ENCODE measurements at regions not wholly inside any gene's neighbourhood (a gene's known extent, or its start where the extent isn't known, plus 50 kb on each side); places are given as distances from the start of the nearest gene placed in this dataset.

DNA sequence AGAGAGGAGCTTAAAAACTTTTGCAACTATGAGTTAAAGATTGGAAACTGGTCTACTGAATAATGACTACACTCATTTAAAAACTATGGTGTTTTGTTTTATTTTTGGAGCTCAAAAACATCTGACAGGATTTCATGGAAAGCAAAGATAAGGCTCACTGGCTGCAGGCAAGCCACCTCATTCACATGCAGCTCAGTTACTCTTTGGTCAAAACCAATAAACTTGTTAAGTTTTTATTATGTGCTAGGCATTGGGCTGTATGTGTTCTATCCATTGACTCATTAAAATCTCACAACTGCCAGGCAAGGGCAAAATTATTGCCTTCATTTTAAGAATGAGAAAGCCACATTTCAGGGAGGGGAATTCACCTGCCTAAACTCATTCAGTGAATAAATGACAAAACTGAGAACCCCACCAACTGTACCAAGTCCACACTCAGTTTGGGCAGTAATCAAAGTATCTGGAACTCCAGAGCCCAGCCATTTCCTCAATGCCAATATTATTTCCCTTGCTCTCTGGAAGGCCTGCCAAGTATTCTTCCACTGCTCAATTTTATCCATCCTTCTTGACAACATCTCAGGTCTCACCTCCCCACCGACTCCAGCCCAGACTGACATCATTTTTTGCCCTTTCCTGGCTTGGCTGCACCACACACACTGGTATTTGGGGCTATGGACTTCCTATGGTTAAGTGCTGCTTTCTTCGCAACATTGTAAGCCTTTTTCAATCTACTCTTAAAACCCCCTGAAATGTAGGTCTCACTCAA is 401.1 kb upstream of the NFIA start:
- TF ChIP-seq POLR2A (IDR thresholded peaks at IDR 0.05) (no peak), EP300 (IDR thresholded peaks at IDR 0.05) (no peak)
- TF ChIP-seq, protein P1, sequence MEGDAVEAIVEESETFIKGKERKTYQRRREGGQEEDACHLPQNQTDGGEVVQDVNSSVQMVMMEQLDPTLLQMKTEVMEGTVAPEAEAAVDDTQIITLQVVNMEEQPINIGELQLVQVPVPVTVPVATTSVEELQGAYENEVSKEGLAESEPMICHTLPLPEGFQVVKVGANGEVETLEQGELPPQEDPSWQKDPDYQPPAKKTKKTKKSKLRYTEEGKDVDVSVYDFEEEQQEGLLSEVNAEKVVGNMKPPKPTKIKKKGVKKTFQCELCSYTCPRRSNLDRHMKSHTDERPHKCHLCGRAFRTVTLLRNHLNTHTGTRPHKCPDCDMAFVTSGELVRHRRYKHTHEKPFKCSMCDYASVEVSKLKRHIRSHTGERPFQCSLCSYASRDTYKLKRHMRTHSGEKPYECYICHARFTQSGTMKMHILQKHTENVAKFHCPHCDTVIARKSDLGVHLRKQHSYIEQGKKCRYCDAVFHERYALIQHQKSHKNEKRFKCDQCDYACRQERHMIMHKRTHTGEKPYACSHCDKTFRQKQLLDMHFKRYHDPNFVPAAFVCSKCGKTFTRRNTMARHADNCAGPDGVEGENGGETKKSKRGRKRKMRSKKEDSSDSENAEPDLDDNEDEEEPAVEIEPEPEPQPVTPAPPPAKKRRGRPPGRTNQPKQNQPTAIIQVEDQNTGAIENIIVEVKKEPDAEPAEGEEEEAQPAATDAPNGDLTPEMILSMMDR (IDR thresholded peaks at IDR 0.05): no peak
- 78 to 91% methylated on average over 2 of the region's 2 CpGs for WGBS, 2 donors
- no peak for DNase-seq (ENCODE audit: low spot score in 2 of 2)

DNA sequence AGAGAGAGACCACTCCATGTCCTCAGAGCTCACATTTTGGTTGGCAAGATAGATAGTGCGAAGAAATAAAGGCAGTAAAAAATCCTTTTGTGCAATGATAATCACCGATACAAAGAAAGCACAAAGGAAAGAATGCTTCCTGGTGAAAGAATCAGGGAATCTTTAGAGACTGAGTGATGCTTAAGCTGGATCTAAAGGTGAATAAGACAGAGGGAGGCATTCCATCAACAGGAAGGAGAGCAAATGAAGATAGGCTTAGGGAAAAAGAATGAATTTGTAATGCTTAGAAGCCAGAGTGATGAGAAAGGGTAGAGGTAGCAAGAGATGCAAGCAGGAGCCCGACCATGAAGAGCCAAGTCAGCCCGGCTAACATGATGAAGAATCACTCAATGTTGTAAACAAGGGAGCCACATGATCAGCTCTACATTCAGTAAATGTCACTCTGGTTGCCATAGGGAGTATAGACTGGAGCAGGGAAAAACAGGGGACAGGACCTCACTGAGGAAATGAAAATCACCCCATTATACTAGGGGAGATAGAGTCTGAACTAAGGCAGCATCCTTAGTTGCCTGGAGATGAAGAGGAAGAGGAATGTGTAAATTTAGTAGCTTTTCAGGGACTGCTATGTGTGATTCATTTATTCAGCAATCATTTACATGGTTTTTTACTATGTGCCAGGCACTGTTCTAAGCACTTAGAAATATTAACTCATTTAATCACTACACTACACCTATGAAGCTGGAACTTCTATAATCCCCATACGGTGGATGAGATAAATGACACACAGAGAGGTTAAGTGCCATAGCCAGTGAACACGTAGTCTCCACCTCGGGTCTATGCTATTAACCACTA is 402.6 kb upstream of the NFIA start:
- no peaks in the 10 kb centered on the region for H3K9me3 ChIP-seq
- no peak overlapping the region for H3K27ac ChIP-seq
- TF ChIP-seq EP300 (IDR thresholded peaks at IDR 0.05) (no peak), POLR2A (IDR thresholded peaks at IDR 0.05) (no peak)
- TF ChIP-seq, protein P1 (IDR thresholded peaks at IDR 0.05): no peak
- no peaks in the 10 kb centered on the region for H3K36me3 ChIP-seq
- H3K4me1 ChIP-seq: no peaks in the 10 kb centered on the region
- no peak for DNase-seq (ENCODE audit: low spot score in 2 of 2)
- 79 to 80% methylated on average over 7 of the region's 7 CpGs for WGBS, 2 donors
- no peaks in the 10 kb centered on the region for H3K27me3 ChIP-seq
- no peak overlapping the region for H3K4me3 ChIP-seq

More for the DNA sequence above, 401.1 kb upstream of the NFIA start:
- no peak overlapping the region for H3K4me3 ChIP-seq
- H3K9me3 ChIP-seq: peaks cover 0 to 3% (median 0%) of the 10 kb centered on the region in 4 donors
- no peaks in the 10 kb centered on the region for H3K36me3 ChIP-seq
- no peak overlapping the region for H3K27ac ChIP-seq
- H3K4me1 ChIP-seq: no peaks in the 10 kb centered on the region
- no peaks in the 10 kb centered on the region for H3K27me3 ChIP-seq

DNA sequence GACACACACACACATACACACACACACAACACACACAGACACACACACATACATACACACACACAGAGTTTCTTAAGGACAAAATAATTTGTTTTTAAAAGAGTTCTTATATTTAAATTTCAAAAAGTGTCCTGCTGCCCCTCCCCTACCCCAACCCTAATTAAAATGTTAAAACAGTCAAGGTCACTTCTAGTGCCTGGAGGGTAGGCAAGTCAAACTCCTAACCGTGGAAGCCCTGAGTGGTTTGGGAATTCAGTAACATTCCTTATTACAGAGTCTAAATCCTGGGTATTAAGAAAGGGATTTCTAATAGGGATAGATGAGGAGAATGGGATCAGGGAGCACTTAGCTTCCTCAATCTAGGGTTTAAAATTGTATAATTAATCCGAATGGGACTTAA is 403.6 kb upstream of the NFIA start:
- Histone ChIP-seq H3K27ac (no peak overlapping the region), H3K9me3 (no peaks in the 10 kb centered on the region), H3K4me3 (no peak overlapping the region), H3K27me3 (no peaks in the 10 kb centered on the region), H3K4me1 (no peaks in the 10 kb centered on the region), H3K36me3 (no peaks in the 10 kb centered on the region)
- 64 to 65% methylated on average over 2 of the region's 2 CpGs for WGBS, 2 donors
- TF ChIP-seq POLR2A (IDR thresholded peaks at IDR 0.05) (no peak), EP300 (IDR thresholded peaks at IDR 0.05) (no peak)
- TF ChIP-seq, protein P1 (IDR thresholded peaks at IDR 0.05): no peak
- no peak for DNase-seq (ENCODE audit: low spot score in 2 of 2)

DNA sequence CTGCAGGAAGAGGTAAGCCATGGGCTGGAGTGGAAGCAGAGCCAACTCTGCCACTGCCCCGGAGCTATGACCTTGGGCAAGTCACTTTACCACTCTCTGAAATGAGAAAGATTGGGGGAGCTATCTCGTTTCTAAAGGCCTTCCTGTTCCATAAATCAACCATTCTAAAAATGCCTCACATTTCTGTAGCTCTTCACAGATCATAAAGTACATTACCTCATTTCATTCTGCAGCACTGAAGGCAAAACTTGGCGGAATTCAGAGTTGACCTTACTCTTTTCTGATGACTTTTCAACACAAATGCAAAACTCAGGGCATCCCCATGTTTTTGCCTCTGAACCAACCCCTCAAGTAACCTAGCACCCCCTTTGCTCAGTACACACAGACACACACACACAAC is 404.0 kb upstream of the NFIA start:
- H3K4me3 ChIP-seq: no peak overlapping the region
- no peaks in the 10 kb centered on the region for H3K36me3 ChIP-seq
- H3K27me3 ChIP-seq: no peaks in the 10 kb centered on the region
- no peaks in the 10 kb centered on the region for H3K4me1 ChIP-seq
- H3K9me3 ChIP-seq: no peaks in the 10 kb centered on the region
- no peak for DNase-seq (ENCODE audit: low spot score in 2 of 2)
- 65 to 83% methylated on average over 3 of the region's 3 CpGs for WGBS, 2 donors
- no peak overlapping the region for H3K27ac ChIP-seq
- TF ChIP-seq EP300 (IDR thresholded peaks at IDR 0.05) (no peak), POLR2A (IDR thresholded peaks at IDR 0.05) (no peak)
- TF ChIP-seq, protein P1 (IDR thresholded peaks at IDR 0.05): no peak

DNA sequence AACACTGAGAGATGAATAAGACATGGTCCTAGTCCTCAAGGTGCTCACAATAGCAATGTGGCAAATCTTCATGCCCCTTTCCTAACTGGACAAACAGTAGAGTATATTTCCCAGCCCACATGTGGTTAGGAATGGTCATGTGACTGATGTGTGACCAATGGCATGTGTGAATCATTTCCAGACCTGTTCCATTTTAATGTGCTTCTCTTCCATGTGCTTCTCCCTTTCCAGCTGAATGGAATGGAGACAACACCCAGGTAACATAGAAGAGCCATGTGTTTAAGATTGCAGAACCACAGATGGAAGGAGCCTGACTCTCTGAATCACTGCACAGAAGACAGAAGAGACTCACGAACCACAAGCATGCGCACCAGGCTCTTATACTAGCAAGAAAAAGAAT is 409.9 kb upstream of the NFIA start:
- H3K27ac ChIP-seq: no peak overlapping the region
- 93 to 94% methylated on average over 2 of the region's 2 CpGs for WGBS, 2 donors

More for the DNA sequence above, 409.9 kb upstream of the NFIA start:
- DNase-seq (ENCODE audit: low spot score in 2 of 2): no peak
- H3K36me3 ChIP-seq: no peaks in the 10 kb centered on the region
- no peaks in the 10 kb centered on the region for H3K9me3 ChIP-seq
- TF ChIP-seq, protein P1 (IDR thresholded peaks at IDR 0.05): no peak
- TF ChIP-seq EP300 (IDR thresholded peaks at IDR 0.05) (no peak), POLR2A (IDR thresholded peaks at IDR 0.05) (no peak)
- no peaks in the 10 kb centered on the region for H3K4me1 ChIP-seq
- H3K4me3 ChIP-seq: no peak overlapping the region
- H3K27me3 ChIP-seq: no peaks in the 10 kb centered on the region

Data from tibial nerve (tissue), 4 donors.